CD8-positive, alpha-beta memory T cell (primary cell): ENCODE measurements at regions not wholly inside any gene's neighbourhood (a gene's known extent, or its start where the extent isn't known, plus 50 kb on each side); places are given as distances from the start of the nearest gene placed in this dataset.

Source experiments
- CTCF ChIA-PET: fragments of 350-600 bp; sonication (Branson Sonifier 250); formaldehyde crosslinking; loops from one replicate; lab custom pipeline; 2021; ENCODE audit warnings: antibody characterized with exemption; lab: Charles Lee
- POLR2A ChIA-PET: fragments of 350-600 bp; sonication (Branson Sonifier 250); formaldehyde crosslinking; loops from one replicate; lab custom pipeline; 2021; ENCODE audit warnings: antibody characterized with exemption; lab: Charles Lee
- DNase-seq, 5 donors: peaks; one replicate each; pipeline versions ENCODE4 v3.0.0 to v3.0.0-alpha.2; 2020 to 2022; ENCODE audit warnings: mixed read lengths in 1 of 5
- H3K27ac ChIP-seq: one replicate; pipeline ENCODE4 v1.7.0; 2013; ENCODE audit warnings: low read depth, mild to moderate bottlenecking, low read length, moderate library complexity
- H3K27me3 ChIP-seq: 2 replicates; pipeline ENCODE4 v1.7.0; 2013; ENCODE audit warnings: low read length, mild to moderate bottlenecking; ENCODE audit not compliant: insufficient read depth, poor library complexity, severe bottlenecking
- H3K36me3 ChIP-seq: 2 replicates; pipeline ENCODE4 v1.7.0; 2013; ENCODE audit warnings: mild to moderate bottlenecking, low read length, moderate library complexity; ENCODE audit not compliant: insufficient read depth
- H3K4me1 ChIP-seq: 2 replicates; pipeline ENCODE4 v1.7.0; 2013; ENCODE audit warnings: mild to moderate bottlenecking, low read length, moderate library complexity; ENCODE audit not compliant: insufficient read depth
- H3K4me3 ChIP-seq: 2 replicates; pipeline ENCODE4 v1.7.0; 2013; ENCODE audit warnings: mild to moderate bottlenecking, low read length
- H3K9me3 ChIP-seq: 2 replicates; pipeline ENCODE4 v1.7.0; 2013; ENCODE audit warnings: mild to moderate bottlenecking, low read length
- H3K27ac Mint-ChIP-seq, 8 donors: one replicate each; pipeline ENCODE4 v1.8.0; 2020 to 2021; ENCODE audit warnings: mixed read lengths in 8 of 8, mild to moderate bottlenecking in 6 of 8, inconsistent platforms in 3 of 8, moderate library complexity in 3 of 8
- H3K27me3 Mint-ChIP-seq, 2 donors: one replicate each; pipeline ENCODE4 v1.8.0; 2020 to 2021; ENCODE audit warnings: mixed read lengths in 2 of 2, mild to moderate bottlenecking in 1 of 2, moderate library complexity in 1 of 2
- H3K36me3 Mint-ChIP-seq, 3 donors: one replicate each; pipeline ENCODE4 v1.8.0; 2020 to 2021; ENCODE audit warnings: mixed read lengths in 3 of 3, inconsistent platforms in 1 of 3, mild to moderate bottlenecking in 1 of 3
- H3K4me1 Mint-ChIP-seq, 3 donors: one replicate each; pipeline ENCODE4 v1.8.0; 2020 to 2021; ENCODE audit warnings: mixed read lengths in 3 of 3, inconsistent platforms in 1 of 3, mild to moderate bottlenecking in 1 of 3
- H3K4me3 Mint-ChIP-seq, 7 donors: one replicate each; pipeline ENCODE4 v1.8.0; 2020 to 2021; ENCODE audit warnings: mixed read lengths in 7 of 7, mild to moderate bottlenecking in 6 of 7, moderate library complexity in 4 of 7, inconsistent platforms in 2 of 7
- H3K9me3 Mint-ChIP-seq, 5 donors: one replicate each; pipeline ENCODE4 v1.8.0; 2020 to 2022; ENCODE audit warnings: mixed read lengths in 5 of 5, mild to moderate bottlenecking in 3 of 5, moderate library complexity in 2 of 5, inconsistent platforms in 1 of 5

DNA sequence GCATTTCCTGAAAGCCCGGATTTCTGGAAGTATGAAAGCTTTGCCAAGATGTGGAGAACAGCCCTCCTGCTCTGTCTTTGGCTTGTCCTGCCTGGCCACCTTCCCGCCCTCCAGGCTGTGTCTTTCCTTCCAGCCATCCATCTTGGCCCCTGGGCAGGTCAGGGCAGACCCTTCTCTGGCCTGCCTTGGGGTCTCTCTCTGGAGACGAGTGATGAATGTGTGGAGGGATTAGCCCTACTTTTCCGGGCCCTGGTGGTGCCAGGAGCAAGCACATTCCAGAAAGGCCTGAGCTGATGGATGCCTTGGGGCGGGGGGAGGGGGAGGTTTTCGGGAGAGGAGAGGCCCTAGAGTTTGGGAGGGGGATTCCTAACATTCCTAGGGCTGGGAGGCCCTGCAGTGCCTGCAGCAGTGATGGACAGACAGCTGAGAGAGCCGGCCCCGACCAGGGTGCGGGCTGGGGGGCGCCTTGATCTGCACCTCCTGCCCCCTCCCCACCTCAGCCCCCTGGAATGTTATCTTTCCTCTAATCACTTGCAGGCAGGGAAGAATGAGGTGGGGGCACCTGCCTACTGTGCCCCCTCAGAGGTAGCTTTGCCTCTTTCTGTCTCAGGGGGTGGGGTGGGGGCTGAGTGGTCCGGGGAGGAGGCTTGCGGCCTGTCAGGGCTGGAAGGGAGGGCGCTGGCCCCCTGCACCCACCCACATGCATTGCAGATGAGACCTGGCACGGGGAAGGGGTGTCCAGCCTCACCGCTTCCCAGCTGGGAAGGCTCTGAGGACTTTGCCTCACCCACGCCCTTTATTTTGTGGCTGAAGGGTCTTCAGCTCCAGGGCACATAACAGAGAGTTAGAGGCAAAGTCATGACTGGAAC, 156.2 kb downstream of the DDX1 start:
- no peaks in the 10 kb centered on the region for H3K4me1 ChIP-seq
- H3K27ac Mint-ChIP-seq: no peak overlapping the region
- H3K9me3 Mint-ChIP-seq: no peaks in the 10 kb centered on the region
- CTCF ChIA-PET: no interaction called here
- no peaks in the 10 kb centered on the region for H3K36me3 Mint-ChIP-seq
- H3K36me3 ChIP-seq: no peaks in the 10 kb centered on the region
- no peak overlapping the region for H3K4me3 ChIP-seq
- no peaks in the 10 kb centered on the region for H3K27me3 ChIP-seq
- no peak overlapping the region for H3K27ac ChIP-seq
- POLR2A ChIA-PET: no interaction called here
- DNase-seq: no peak
- H3K9me3 ChIP-seq: no peaks in the 10 kb centered on the region
- peaks cover 5 to 33% of the 10 kb centered on the region in 2 donors for H3K27me3 Mint-ChIP-seq
- no peaks in the 10 kb centered on the region for H3K4me1 Mint-ChIP-seq
- no peak overlapping the region for H3K4me3 Mint-ChIP-seq

DNA sequence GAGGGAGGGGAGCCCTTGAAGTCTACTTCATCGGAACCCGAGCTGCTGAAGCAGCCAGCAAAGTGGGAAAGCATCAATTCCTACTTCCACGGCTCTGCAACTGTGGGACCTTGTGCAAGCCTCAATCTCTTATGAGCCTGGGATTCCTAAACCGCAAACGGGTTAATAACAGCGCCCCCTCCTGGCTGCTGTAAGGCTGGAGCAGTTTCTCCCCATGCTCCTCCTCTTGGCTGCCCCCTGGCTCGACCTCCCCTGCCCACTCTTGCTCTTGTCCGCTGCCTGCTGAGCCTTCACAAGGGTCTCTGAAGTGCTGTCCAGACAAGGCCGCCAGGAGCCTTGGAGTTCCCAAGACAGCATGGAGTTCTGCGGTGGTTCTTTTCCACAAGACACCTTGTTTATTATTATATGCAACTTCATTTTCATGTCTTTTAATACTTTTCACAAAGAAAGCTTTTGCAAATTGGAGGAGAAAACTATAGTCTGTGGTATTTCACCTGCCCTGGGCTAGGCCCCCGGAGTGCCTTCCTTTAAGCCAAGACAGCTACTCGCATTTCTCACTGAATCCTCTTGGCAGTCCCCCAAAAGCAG, 157.2 kb downstream of the DDX1 start:
- Histone ChIP-seq H3K4me1 (no peaks in the 10 kb centered on the region), H3K9me3 (no peaks in the 10 kb centered on the region), H3K27me3 (no peaks in the 10 kb centered on the region), H3K36me3 (no peaks in the 10 kb centered on the region), H3K4me3 (no peak overlapping the region), H3K27ac (no peak overlapping the region)
- Mint-ChIP-seq H3K9me3 (no peaks in the 10 kb centered on the region), H3K27me3 (peaks cover 5 to 27% of the 10 kb centered on the region in 2 donors), H3K4me3 (no peak overlapping the region), H3K36me3 (no peaks in the 10 kb centered on the region), H3K4me1 (no peaks in the 10 kb centered on the region), H3K27ac (no peak overlapping the region)
- CTCF ChIA-PET: no interaction called here
- no peak for DNase-seq
- POLR2A ChIA-PET: no interaction called here

DNA sequence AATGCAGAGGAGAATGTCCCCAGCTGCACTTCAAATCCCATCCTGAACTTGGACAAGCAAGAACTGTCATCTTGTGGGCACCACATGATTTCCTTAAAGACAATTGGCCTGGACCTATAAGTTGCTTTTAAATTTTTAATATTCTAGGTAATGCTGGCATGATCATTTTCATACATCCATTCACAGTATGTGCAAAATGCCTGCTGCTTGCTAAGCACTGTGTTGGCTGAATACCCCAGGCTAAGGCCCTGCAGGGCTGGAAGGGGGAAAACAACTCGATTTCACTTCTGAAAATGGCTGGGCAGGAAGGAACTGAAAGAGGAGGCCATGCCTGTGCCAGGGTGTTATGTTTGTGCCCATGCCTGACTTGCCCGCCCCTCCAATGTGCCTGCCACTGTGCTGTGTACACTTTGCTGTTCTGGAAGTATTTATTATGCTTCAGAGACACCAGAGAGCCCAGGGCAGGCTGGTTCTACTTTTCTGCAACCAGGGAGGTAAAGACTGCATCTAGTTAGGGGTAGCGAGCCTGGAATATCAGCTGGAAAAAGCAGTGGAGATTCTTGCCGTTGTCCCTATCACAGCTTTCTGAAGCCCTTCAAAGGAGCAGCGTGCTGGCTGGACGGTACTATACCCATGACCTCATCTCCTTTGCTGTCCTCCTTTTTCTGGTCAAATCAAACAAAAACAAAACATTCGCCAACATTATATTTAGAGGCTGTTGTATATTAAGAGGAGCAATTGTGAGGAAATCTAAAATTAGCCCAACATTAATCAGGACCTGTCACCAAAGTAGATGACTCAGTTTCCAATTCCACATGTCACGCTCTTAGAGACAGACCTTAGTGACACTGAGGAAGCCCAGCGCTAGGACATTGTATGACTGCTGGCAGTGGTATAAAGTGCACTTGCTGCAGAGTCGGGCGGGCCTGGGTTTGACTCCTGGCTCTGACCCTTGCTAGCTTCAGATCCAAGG, 158.1 kb downstream of the DDX1 start:
- no peaks in the 10 kb centered on the region for H3K4me1 Mint-ChIP-seq
- no peak overlapping the region for H3K4me3 ChIP-seq
- no peaks in the 10 kb centered on the region for H3K36me3 ChIP-seq
- H3K27ac Mint-ChIP-seq: no peak overlapping the region
- ChIA-PET CTCF (no interaction called here), POLR2A (no interaction called here)
- peaks cover 3 to 20% of the 10 kb centered on the region in 2 donors for H3K27me3 Mint-ChIP-seq
- DNase-seq: no peak
- H3K9me3 Mint-ChIP-seq: no peaks in the 10 kb centered on the region
- no peaks in the 10 kb centered on the region for H3K4me1 ChIP-seq
- H3K27me3 ChIP-seq: no peaks in the 10 kb centered on the region
- H3K27ac ChIP-seq: no peak overlapping the region
- H3K4me3 Mint-ChIP-seq: no peak overlapping the region
- H3K9me3 ChIP-seq: no peaks in the 10 kb centered on the region
- H3K36me3 Mint-ChIP-seq: no peaks in the 10 kb centered on the region

GRCh38 chr2:15750433-15750814, 158.8 kb downstream of the DDX1 start:
- Mint-ChIP-seq H3K9me3 (no peaks in the 10 kb centered on the region), H3K4me1 (no peaks in the 10 kb centered on the region), H3K27ac (no peak overlapping the region), H3K27me3 (peaks cover 3 to 17% of the 10 kb centered on the region in 2 donors), H3K36me3 (no peaks in the 10 kb centered on the region), H3K4me3 (no peak overlapping the region)
- ChIA-PET POLR2A (no interaction called here), CTCF (no interaction called here)
- Histone ChIP-seq H3K9me3 (no peaks in the 10 kb centered on the region), H3K27me3 (no peaks in the 10 kb centered on the region), H3K4me1 (no peaks in the 10 kb centered on the region), H3K4me3 (no peak overlapping the region), H3K27ac (no peak overlapping the region), H3K36me3 (no peaks in the 10 kb centered on the region)
- no peak for DNase-seq

DNA sequence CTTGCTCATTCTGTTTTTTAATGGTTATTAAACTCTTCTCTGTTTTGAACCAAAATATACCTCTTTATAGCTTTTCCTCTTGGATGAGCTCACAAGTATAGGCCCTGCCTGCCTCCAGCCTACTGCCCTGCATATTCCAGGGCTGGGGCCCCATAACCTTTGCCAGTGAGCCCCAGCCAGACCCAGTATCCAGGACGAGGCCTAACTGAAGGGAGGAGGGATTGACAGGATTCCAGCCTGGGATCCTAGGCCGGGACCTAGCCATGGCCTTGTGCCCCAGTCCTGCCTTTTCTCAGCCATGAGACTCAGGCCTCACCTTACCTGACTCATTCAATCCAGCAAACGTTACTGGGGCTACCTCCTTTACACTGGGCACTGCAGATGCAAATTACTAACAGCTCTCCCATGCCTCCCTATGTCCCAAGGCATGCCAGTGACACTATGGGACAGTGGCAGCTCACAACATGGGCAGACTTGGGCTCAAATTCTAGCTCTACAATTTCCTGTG, 159.2 kb downstream of the DDX1 start:
- H3K27ac ChIP-seq: no peak overlapping the region
- no peaks in the 10 kb centered on the region for H3K9me3 Mint-ChIP-seq
- peaks cover 3 to 13% of the 10 kb centered on the region in 2 donors for H3K27me3 Mint-ChIP-seq
- H3K4me3 Mint-ChIP-seq: no peak overlapping the region
- ChIA-PET POLR2A (no interaction called here), CTCF (no interaction called here)
- no peaks in the 10 kb centered on the region for H3K36me3 ChIP-seq
- no peaks in the 10 kb centered on the region for H3K4me1 ChIP-seq
- no peak for DNase-seq
- H3K4me3 ChIP-seq: no peak overlapping the region
- no peaks in the 10 kb centered on the region for H3K9me3 ChIP-seq
- H3K36me3 Mint-ChIP-seq: no peaks in the 10 kb centered on the region
- no peak overlapping the region for H3K27ac Mint-ChIP-seq
- H3K4me1 Mint-ChIP-seq: no peaks in the 10 kb centered on the region
- no peaks in the 10 kb centered on the region for H3K27me3 ChIP-seq

GRCh38 chr2:15751477-15751876, 159.8 kb downstream of the DDX1 start:
- peaks cover 3 to 10% of the 10 kb centered on the region in 2 donors for H3K27me3 Mint-ChIP-seq

DNA sequence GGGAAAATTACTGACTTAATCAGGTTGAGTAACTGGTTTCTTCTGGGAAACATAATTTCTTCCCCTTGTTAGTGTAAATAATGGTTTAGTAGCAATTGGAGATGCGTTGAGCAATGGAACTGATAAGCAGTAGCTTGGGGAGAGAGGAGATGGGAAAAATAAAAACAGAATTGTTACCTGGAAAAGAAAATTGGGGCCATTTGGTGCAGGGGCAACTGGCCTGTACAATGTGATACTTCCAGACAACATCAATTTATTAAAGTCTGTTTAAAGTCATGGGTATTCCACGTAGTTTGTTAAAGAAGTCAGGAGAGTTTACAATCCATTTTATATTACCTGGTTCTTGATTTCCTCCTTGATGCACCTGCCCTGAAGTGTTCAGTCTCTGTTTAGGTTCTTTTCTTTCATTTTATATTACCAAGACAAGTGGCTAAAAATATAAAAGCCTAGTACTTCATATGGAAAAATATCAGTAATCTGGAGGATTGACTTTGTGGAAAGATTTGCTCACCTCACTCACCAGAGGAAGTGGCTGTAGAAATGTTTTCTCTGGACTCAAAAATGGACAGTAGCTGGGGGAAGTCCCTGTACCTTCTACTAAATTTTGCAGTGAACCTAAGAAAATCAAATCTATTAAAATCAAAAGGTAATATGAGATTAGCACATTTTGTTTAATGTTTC, 161.0 kb downstream of the DDX1 start:
- POLR2A ChIA-PET: no interaction called here
- H3K9me3 ChIP-seq: no peaks in the 10 kb centered on the region
- no peak for DNase-seq
- H3K4me1 ChIP-seq: no peaks in the 10 kb centered on the region
- CTCF ChIA-PET: no interaction called here
- no peak overlapping the region for H3K4me3 Mint-ChIP-seq
- H3K36me3 ChIP-seq: no peaks in the 10 kb centered on the region
- peaks cover 3 to 6% of the 10 kb centered on the region in 2 donors for H3K27me3 Mint-ChIP-seq
- H3K27me3 ChIP-seq: no peaks in the 10 kb centered on the region
- H3K4me1 Mint-ChIP-seq: no peaks in the 10 kb centered on the region
- H3K36me3 Mint-ChIP-seq: no peaks in the 10 kb centered on the region
- H3K27ac Mint-ChIP-seq: no peak overlapping the region
- no peak overlapping the region for H3K27ac ChIP-seq
- H3K9me3 Mint-ChIP-seq: no peaks in the 10 kb centered on the region
- no peak overlapping the region for H3K4me3 ChIP-seq

More at GRCh38 chr2:15751477-15751876, 159.8 kb downstream of the DDX1 start:
- POLR2A ChIA-PET: no interaction called here
- CTCF ChIA-PET: no interaction called here
- H3K36me3 Mint-ChIP-seq: no peaks in the 10 kb centered on the region
- H3K27me3 ChIP-seq: no peaks in the 10 kb centered on the region
- H3K9me3 ChIP-seq: no peaks in the 10 kb centered on the region
- no peaks in the 10 kb centered on the region for H3K4me1 Mint-ChIP-seq
- no peak for DNase-seq
- no peaks in the 10 kb centered on the region for H3K9me3 Mint-ChIP-seq
- H3K4me1 ChIP-seq: no peaks in the 10 kb centered on the region
- no peak overlapping the region for H3K4me3 Mint-ChIP-seq
- no peak overlapping the region for H3K27ac ChIP-seq
- no peak overlapping the region for H3K4me3 ChIP-seq
- no peak overlapping the region for H3K27ac Mint-ChIP-seq
- H3K36me3 ChIP-seq: no peaks in the 10 kb centered on the region
